ENCODE measurements at regions not wholly inside any gene's neighbourhood (a gene's known extent, or its start where the extent isn't known, plus 50 kb on each side); places are given as distances from the start of the nearest gene placed in this dataset.

- H3K36me3 ChIP-seq = no peaks in the 10 kb centered on the region
- H3K4me1 ChIP-seq = peaks cover 0 to 9% (median 3%) of the 10 kb centered on the region in 4 donors
- H3K27ac ChIP-seq = peak overlapping the region in 3 of 4 donors; percentile 19 to 46 (median 25)
- H3K27me3 ChIP-seq = no peaks in the 10 kb centered on the region
- no peaks in the 10 kb centered on the region for H3K9me3 ChIP-seq
- TF ChIP-seq CTCF (IDR thresholded peaks at IDR 0.05) (no peak), POLR2A (IDR thresholded peaks at IDR 0.05) (no peak)
- H3K4me3 ChIP-seq = peak overlapping the region; percentile 15 to 39 (median 38)
- peak; percentile 22 to 76 (median 60) for DNase-seq
Measured at GRCh38 chr5:159773062-159773924, 143.0 kb upstream of the ADRA1B start.

- H3K4me3 ChIP-seq = no peak overlapping the region
- no peaks in the 10 kb centered on the region for H3K36me3 ChIP-seq
- no peaks in the 10 kb centered on the region for H3K9me3 ChIP-seq
- H3K27ac ChIP-seq = no peak overlapping the region
- TF ChIP-seq CTCF (IDR thresholded peaks at IDR 0.05) = no peak
- TF ChIP-seq POLR2A (IDR thresholded peaks at IDR 0.05) = no peak
- DNase-seq = no peak
- H3K4me1 ChIP-seq = peaks cover 0 to 9% (median 3%) of the 10 kb centered on the region in 4 donors
- no peaks in the 10 kb centered on the region for H3K27me3 ChIP-seq
Measured at GRCh38 chr5:159774476-159775031, 141.7 kb upstream of the ADRA1B start.

- TF ChIP-seq CTCF (IDR thresholded peaks at IDR 0.05) = no peak
- TF ChIP-seq POLR2A (IDR thresholded peaks at IDR 0.05) = no peak
- DNase-seq = no peak
- H3K4me1 ChIP-seq = peaks cover 0 to 9% (median 3%) of the 10 kb centered on the region in 4 donors
- H3K9me3 ChIP-seq = no peaks in the 10 kb centered on the region
- no peaks in the 10 kb centered on the region for H3K36me3 ChIP-seq
- H3K4me3 ChIP-seq = no peak overlapping the region
- H3K27ac ChIP-seq = no peak overlapping the region
- H3K27me3 ChIP-seq = no peaks in the 10 kb centered on the region
Measured at GRCh38 chr5:159775890-159776289, 140.4 kb upstream of the ADRA1B start.

GRCh38 chr5:159777049-159777660 is 139.1 kb upstream of the ADRA1B start:
- H3K36me3 ChIP-seq = no peaks in the 10 kb centered on the region
- no peak overlapping the region for H3K4me3 ChIP-seq
- no peaks in the 10 kb centered on the region for H3K9me3 ChIP-seq
- no peak overlapping the region for H3K27ac ChIP-seq
- H3K27me3 ChIP-seq = no peaks in the 10 kb centered on the region
- TF ChIP-seq CTCF (IDR thresholded peaks at IDR 0.05) = no peak
- TF ChIP-seq POLR2A (IDR thresholded peaks at IDR 0.05) = no peak
- no peak for DNase-seq
- peaks cover 0 to 9% (median 3%) of the 10 kb centered on the region in 4 donors for H3K4me1 ChIP-seq

GRCh38 chr5:159779481-159779880 is 136.8 kb upstream of the ADRA1B start:
- no peak overlapping the region for H3K4me3 ChIP-seq
- H3K27ac ChIP-seq = no peak overlapping the region
- H3K4me1 ChIP-seq = no peaks in the 10 kb centered on the region
- H3K36me3 ChIP-seq = no peaks in the 10 kb centered on the region
- TF ChIP-seq CTCF (IDR thresholded peaks at IDR 0.05) (no peak), POLR2A (IDR thresholded peaks at IDR 0.05) (no peak)
- H3K27me3 ChIP-seq = no peaks in the 10 kb centered on the region
- H3K9me3 ChIP-seq = no peaks in the 10 kb centered on the region
- no peak for DNase-seq
